ENCODE measurements at regions not wholly inside any gene's neighbourhood (a gene's known extent, or its start where the extent isn't known, plus 50 kb on each side); places are given as distances from the start of the nearest gene placed in this dataset.

GRCh38 chr13:48780713-48781341, 127.1 kb downstream of the CYSLTR2 start:
- TF ChIP-seq, protein P1, sequence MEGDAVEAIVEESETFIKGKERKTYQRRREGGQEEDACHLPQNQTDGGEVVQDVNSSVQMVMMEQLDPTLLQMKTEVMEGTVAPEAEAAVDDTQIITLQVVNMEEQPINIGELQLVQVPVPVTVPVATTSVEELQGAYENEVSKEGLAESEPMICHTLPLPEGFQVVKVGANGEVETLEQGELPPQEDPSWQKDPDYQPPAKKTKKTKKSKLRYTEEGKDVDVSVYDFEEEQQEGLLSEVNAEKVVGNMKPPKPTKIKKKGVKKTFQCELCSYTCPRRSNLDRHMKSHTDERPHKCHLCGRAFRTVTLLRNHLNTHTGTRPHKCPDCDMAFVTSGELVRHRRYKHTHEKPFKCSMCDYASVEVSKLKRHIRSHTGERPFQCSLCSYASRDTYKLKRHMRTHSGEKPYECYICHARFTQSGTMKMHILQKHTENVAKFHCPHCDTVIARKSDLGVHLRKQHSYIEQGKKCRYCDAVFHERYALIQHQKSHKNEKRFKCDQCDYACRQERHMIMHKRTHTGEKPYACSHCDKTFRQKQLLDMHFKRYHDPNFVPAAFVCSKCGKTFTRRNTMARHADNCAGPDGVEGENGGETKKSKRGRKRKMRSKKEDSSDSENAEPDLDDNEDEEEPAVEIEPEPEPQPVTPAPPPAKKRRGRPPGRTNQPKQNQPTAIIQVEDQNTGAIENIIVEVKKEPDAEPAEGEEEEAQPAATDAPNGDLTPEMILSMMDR (IDR thresholded peaks at IDR 0.05): no peak
- no peak for TF ChIP-seq POLR2A (IDR thresholded peaks at IDR 0.05)

Data from right lobe of liver (tissue), 4 donors.